IPS-18a (cell line): ENCODE measurements at regions not wholly inside any gene's neighbourhood (a gene's known extent, or its start where the extent isn't known, plus 50 kb on each side); places are given as distances from the start of the nearest gene placed in this dataset.

Source experiments
- H3K27ac ChIP-seq: one replicate; pipeline ENCODE4 v1.5.1; 2013; ENCODE audit warnings: low read length
- H3K27me3 ChIP-seq: one replicate; pipeline ENCODE4 v1.6.1; 2013; ENCODE audit warnings: mild to moderate bottlenecking, low read length; ENCODE audit not compliant: control insufficient read depth, insufficient read depth
- H3K36me3 ChIP-seq: one replicate; pipeline ENCODE4 v1.6.1; 2013; ENCODE audit warnings: low read depth, low read length; ENCODE audit not compliant: control insufficient read depth
- H3K4me1 ChIP-seq: one replicate; pipeline ENCODE4 v1.6.1; 2013; ENCODE audit warnings: low read depth, low read length; ENCODE audit not compliant: control insufficient read depth
- H3K4me3 ChIP-seq: one replicate; pipeline ENCODE4 v1.5.1; 2013; ENCODE audit warnings: low read length
- H3K9ac ChIP-seq: one replicate; pipeline ENCODE4 v1.6.1; 2013; ENCODE audit warnings: mild to moderate bottlenecking, low read length, moderate library complexity
- H3K9me3 ChIP-seq: one replicate; pipeline ENCODE4 v1.6.1; 2013; ENCODE audit warnings: low read depth, low read length; ENCODE audit not compliant: control insufficient read depth

DNA sequence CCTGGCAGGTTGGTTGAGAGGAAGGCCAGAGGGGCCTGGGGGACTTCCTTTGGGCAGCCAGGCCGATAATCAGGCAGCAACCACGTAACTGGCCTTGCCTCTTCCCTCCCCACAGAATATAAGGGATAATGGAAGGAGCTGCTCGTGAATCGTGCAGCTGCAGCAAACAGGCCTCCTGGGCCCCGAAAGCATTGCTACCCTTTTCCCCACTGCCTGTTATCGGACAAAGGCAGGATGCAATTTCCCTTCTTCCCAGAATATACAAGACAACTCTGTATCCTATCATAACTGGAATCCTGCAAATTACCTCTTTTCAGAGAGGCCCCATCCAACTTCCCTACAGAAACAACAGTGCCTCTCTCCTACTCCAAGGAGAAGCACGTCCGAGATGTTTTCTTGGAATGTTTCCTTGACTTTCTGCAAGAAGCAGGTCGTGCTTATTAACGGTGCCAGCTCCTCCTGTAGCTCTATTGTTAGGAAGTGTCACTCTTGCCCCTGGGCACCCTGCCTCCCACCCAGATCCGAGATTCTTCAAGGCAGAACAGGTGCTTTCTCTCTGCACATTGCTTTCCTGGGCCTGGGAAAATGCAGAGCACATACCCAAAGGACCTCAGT lies 106.0 kb upstream of the TIAM1 start:
- no peak overlapping the region for H3K9ac ChIP-seq
- no peak overlapping the region for H3K4me3 ChIP-seq
- no peaks in the 10 kb centered on the region for H3K9me3 ChIP-seq

DNA sequence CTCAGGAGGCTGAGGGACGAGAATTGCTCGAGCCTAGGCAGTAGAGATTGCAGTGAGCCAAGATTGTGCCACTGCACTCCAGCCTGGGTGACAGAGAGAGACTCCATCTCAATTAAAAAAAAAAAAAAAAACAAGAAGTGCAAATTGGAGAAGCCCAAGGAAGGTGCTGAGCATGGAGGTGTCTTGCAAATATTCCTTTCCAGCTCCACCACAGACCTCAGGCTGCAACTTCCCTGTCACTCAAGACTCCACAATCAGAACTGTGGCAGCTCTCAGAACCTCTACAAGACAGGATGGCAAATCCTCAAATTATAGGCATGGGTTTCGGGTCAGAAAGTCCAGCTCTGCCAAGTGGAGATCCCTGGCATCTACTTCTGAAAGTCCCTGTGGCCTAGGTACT lies 104.4 kb upstream of the TIAM1 start:
- H3K9ac ChIP-seq: no peak overlapping the region
- no peaks in the 10 kb centered on the region for H3K4me1 ChIP-seq
- no peak overlapping the region for H3K27ac ChIP-seq
- H3K27me3 ChIP-seq: no peaks in the 10 kb centered on the region
- H3K9me3 ChIP-seq: no peaks in the 10 kb centered on the region
- H3K4me3 ChIP-seq: no peak overlapping the region
- H3K36me3 ChIP-seq: no peaks in the 10 kb centered on the region

More for the DNA sequence above, 106.0 kb upstream of the TIAM1 start:
- Histone ChIP-seq H3K36me3 (no peaks in the 10 kb centered on the region), H3K27ac (no peak overlapping the region), H3K4me1 (no peaks in the 10 kb centered on the region), H3K27me3 (no peaks in the 10 kb centered on the region)

DNA sequence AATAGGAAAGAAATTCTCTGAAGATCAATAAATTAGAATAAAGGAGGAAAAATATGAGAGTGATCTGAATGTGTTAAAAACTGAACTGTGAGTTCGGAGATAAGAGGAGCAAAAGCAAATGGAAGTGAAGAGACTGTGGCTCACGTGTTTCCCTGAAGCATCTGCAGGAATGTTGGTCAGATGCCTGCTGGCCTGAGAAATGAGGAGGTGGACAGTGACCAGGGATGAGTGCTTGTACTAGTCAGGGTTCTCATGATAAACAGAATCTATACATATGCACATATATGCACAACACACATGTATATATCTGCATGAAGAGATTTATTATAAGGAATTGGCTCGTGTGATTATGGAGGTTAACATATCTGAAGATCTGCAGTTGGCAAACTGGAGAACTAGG lies 103.4 kb upstream of the TIAM1 start:
- Histone ChIP-seq H3K27ac (no peak overlapping the region), H3K36me3 (no peaks in the 10 kb centered on the region), H3K9ac (no peak overlapping the region), H3K27me3 (no peaks in the 10 kb centered on the region), H3K4me3 (no peak overlapping the region), H3K4me1 (no peaks in the 10 kb centered on the region), H3K9me3 (no peaks in the 10 kb centered on the region)

DNA sequence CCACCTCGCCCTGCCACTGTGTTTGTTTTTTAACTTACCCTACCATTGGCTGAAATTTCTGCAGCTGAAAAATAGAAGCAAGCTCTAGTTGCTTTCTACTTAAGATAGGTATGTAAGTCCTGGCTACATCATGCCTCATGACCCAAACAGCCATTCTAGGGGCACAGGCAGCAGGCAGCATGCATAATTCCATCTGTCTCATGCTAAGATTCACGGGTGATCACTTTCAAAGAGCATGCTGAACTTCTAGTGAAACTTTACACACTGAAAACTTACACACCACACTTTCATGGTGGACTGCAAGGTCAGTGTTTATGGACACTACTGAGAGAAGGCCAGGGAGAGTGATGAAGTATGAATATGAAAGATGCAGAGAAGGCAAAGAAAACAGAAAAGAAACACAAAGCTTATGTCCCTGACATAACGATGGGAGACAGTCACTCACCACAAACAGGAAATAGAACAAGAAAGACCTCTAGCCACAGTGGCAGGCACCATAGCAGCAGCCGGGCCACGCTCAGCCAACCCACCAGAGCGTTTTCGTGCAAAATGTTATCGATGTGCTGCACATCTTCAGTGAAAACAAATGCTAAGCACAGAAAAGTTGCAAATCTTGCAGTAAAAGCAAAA lies 102.3 kb upstream of the TIAM1 start:
- no peak overlapping the region for H3K27ac ChIP-seq
- no peak overlapping the region for H3K4me3 ChIP-seq
- H3K36me3 ChIP-seq: no peaks in the 10 kb centered on the region
- no peak overlapping the region for H3K9ac ChIP-seq
- H3K27me3 ChIP-seq: no peaks in the 10 kb centered on the region
- H3K4me1 ChIP-seq: no peaks in the 10 kb centered on the region
- H3K9me3 ChIP-seq: peaks cover under 1% of the 10 kb centered on the region

DNA sequence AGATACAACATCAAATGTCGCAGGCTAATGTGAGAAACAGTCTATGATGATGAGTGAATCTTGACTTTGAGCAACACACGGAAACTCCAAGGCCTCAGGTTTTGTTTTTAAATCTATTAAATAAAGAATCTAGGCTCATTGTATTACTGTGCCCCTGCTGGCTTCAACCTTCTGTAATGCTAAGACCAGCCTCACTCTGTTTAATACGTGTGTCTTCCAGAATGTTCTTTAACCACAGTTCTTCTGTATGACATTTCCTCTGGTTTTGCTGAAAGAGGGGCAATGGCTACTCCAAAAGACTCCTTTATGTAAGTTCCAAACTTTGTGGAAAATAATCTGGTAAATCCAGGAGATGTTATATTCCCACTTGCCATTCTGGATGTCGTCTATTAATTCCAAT lies 101.1 kb upstream of the TIAM1 start:
- H3K9me3 ChIP-seq: peaks cover 3% of the 10 kb centered on the region

DNA sequence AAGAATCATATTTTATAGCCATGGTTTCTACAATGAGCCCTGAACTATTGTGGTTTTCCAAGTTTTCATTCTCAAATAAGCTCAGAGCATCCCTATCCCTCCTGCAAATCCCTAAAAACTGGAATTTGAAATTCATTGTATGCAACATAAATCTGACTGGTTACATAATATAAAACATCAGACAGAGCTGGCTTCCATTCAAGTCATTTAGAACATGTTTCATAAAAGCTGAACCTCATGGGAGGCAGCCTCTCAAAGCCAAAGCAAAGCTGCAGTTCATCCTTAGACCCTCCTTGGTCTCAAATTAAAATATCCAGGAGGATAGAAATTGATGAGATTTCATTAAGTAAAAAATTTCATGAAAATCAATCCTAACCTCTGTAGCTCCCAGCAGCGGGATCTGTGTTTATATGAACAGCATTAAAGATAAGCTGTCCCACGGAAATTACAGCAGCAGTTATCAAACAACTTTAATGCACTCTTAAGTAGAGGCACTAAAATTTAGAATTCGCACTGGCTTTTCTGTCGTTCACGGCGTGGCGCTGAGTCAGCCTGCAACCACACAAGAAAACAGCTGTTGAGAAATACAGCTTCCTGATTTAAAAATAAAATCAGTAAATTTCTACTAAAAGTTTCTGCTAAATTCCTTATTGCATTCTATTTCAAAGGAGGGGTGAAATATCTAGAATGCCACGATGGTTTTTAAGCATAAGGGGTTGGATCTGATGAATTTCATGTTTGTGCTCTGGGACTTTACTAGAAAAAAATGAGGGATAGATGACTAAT lies 99.9 kb upstream of the TIAM1 start:
- H3K27ac ChIP-seq: no peak overlapping the region
- H3K4me1 ChIP-seq: no peaks in the 10 kb centered on the region
- H3K27me3 ChIP-seq: no peaks in the 10 kb centered on the region
- H3K9ac ChIP-seq: no peak overlapping the region
- no peak overlapping the region for H3K4me3 ChIP-seq
- H3K36me3 ChIP-seq: no peaks in the 10 kb centered on the region
- H3K9me3 ChIP-seq: peaks cover 3% of the 10 kb centered on the region

More for the DNA sequence above, 101.1 kb upstream of the TIAM1 start:
- Histone ChIP-seq H3K4me1 (no peaks in the 10 kb centered on the region), H3K36me3 (no peaks in the 10 kb centered on the region), H3K27ac (no peak overlapping the region), H3K27me3 (no peaks in the 10 kb centered on the region), H3K4me3 (no peak overlapping the region), H3K9ac (no peak overlapping the region)

DNA sequence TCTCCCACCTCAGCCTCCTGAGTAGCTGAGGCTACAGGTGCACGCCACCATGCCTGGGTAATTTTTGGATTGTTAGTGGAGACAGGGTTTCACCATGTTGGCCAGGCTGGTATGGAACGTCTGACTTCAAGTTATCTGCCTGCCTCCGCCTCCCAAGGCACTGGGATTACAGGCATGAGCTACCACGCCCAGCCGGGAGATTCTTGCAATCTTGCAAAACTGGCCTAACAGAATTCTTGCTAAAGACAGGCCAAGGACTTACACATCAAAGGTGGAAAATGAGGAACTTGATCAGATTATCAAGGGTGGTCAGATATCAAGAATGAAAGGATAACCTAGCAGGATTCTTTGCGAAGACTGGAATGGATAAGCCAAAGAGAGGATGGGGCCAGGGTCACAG lies 98.3 kb upstream of the TIAM1 start:
- Histone ChIP-seq H3K36me3 (no peaks in the 10 kb centered on the region), H3K9me3 (peaks cover 3% of the 10 kb centered on the region), H3K9ac (no peak overlapping the region), H3K27me3 (no peaks in the 10 kb centered on the region), H3K4me3 (no peak overlapping the region), H3K27ac (no peak overlapping the region), H3K4me1 (no peaks in the 10 kb centered on the region)

DNA sequence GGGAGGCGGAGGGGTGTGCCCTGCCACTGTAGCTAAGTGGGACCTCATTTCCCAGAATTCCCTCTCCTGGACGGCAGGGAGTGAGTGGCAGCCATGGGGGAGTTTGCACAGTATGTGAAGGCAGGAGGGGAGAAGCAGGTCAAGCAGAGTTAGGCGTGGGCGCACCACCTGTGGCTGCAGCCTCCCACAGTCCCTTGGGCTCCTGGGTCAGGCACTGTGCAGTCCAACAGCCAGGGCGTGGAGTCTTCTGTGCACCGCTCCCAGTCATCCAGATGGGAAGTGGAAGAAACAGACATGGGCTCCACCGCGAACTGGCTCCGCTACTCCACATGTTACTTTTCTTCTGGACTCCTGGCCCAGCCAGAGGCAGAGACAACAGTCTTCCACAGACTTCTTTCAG lies 85.4 kb upstream of the TIAM1 start:
- H3K27ac ChIP-seq: no peak overlapping the region
- peaks cover 4% of the 10 kb centered on the region for H3K4me1 ChIP-seq
- H3K9ac ChIP-seq: no peak overlapping the region

DNA sequence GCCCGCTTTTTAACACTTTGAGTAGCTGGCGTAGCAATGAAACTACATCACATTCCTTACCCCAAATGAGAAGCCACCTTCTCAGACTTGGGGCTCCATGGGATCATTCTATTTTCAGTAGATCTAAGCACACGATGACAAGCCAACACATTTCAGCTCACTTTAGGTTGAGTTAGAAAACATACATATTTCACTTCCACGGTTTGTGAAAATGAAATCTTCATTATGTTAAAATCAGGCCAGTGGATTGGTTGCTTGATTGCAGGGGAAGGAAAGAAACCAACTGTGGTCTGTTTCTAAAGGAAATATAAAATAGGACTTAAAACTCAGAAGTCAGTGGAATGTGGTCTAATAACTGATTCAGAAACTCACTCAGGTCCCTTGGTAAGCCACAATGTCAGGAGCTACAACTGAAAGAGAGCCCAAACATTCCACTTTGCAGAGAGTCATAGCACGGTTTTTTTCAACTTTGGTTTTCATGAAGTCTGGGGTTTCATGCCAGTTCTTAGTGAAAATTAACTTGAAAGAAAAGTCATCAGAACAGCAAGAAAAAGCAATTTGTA lies 82.3 kb upstream of the TIAM1 start:
- H3K27me3 ChIP-seq: no peaks in the 10 kb centered on the region
- no peaks in the 10 kb centered on the region for H3K36me3 ChIP-seq
- no peak overlapping the region for H3K9ac ChIP-seq
- H3K9me3 ChIP-seq: no peaks in the 10 kb centered on the region
- H3K27ac ChIP-seq: no peak overlapping the region
- no peak overlapping the region for H3K4me3 ChIP-seq
- peaks cover 4% of the 10 kb centered on the region for H3K4me1 ChIP-seq

More for the DNA sequence above, 85.4 kb upstream of the TIAM1 start:
- no peaks in the 10 kb centered on the region for H3K9me3 ChIP-seq
- H3K4me3 ChIP-seq: no peak overlapping the region
- no peaks in the 10 kb centered on the region for H3K27me3 ChIP-seq
- H3K36me3 ChIP-seq: no peaks in the 10 kb centered on the region

DNA sequence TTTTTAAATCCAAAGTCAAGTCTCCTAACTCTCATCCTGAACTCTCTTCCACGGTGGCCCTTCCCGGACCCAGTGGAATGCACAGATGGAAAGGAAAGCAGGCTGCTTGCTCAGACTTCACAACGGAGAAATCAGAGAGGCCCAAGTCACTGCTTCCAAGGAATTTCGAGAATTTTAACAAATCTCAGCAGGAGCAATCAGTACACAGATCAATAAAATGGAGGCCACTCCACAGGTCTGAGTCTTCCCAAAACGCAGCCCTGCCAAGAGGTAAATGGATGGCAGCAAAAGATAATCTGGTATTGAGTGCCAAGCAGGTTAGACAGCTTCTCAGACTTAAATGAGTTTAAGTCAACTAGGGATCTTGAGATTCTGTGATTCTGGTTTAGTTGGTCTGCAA lies 81.1 kb upstream of the TIAM1 start:
- H3K9ac ChIP-seq: no peak overlapping the region
- no peaks in the 10 kb centered on the region for H3K9me3 ChIP-seq
- H3K4me1 ChIP-seq: peaks cover 4% of the 10 kb centered on the region
- H3K27me3 ChIP-seq: no peaks in the 10 kb centered on the region
- no peak overlapping the region for H3K4me3 ChIP-seq
- no peaks in the 10 kb centered on the region for H3K36me3 ChIP-seq
- H3K27ac ChIP-seq: peak overlapping the region; percentile 31

DNA sequence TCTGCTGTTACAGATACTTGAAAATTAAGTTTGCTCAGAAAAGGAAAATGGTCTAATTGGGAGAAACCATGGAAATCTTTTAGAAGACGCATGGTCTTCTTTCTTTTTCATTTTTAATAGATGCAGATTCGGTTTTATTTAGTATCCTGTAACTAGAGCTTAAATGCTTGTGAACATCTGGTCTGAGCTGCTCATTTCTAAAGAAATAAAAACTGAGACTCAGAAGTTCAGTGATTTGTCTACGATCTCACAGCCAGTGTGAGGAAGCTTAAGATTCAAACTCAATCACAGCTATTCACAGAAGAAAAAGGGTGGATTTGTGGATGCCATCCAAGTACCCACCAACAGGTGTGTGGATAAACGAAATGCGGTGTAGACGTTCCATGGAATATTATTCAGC lies 80.0 kb upstream of the TIAM1 start:
- Histone ChIP-seq H3K27ac (no peak overlapping the region), H3K9me3 (no peaks in the 10 kb centered on the region), H3K4me1 (peaks cover 4% of the 10 kb centered on the region), H3K27me3 (no peaks in the 10 kb centered on the region), H3K36me3 (no peaks in the 10 kb centered on the region), H3K4me3 (no peak overlapping the region), H3K9ac (no peak overlapping the region)
